IMR-90 (cell line): ENCODE measurements at regions not wholly inside any gene's neighbourhood (a gene's known extent, or its start where the extent isn't known, plus 50 kb on each side); places are given as distances from the start of the nearest gene placed in this dataset.

Experiments used
- ATAC-seq: fragments of 200-7000 bp; cut with Tn5 transposase; 2 replicates; pipeline ENCODE4 v1.9.1; 2020; ENCODE audit warnings: low read depth, mild to moderate bottlenecking, moderate library complexity
- BruUV-seq: library from RNA; stranded (reverse); fragments of 400-500 nt; replicated peaks from 2 replicates; lab custom pipeline; 2021; lab: Mats Ljungman, UMichigan
- CTCF ChIA-PET: fragments of 300-600 bp; formaldehyde crosslinking; extraction: SDS; loops from one replicate; lab custom pipeline; 2021; ENCODE audit warnings: antibody characterized with exemption; lab: Yijun Ruan, JAX
- POLR2A ChIA-PET: fragments of 300-600 bp; sonication (Branson Sonifier 250); formaldehyde crosslinking; loops from one replicate; lab custom pipeline; 2022; ENCODE audit warnings: antibody characterized with exemption; ENCODE audit not compliant: unreplicated experiment; lab: Charles Lee
- DNase-seq: peaks from one replicate; pipeline ENCODE4 v3.0.0; 2013
- H2AFZ ChIP-seq: replicated peaks from 2 replicates; pipeline ENCODE3; 2013; ENCODE audit warnings: low read length, mild to moderate bottlenecking; ENCODE audit not compliant: poor library complexity
- H2AK5ac ChIP-seq: 2 replicates; pipeline ENCODE4 v1.6.1; 2013; ENCODE audit warnings: low read depth, low read length, inconsistent platforms
- H2AK9ac ChIP-seq: replicated peaks from 2 replicates; pipeline ENCODE3; 2013; ENCODE audit warnings: mild to moderate bottlenecking, low read depth, low read length, moderate library complexity; ENCODE audit not compliant: poor library complexity
- H2BK120ac ChIP-seq: 2 replicates; pipeline ENCODE4 v1.6.1; 2013; ENCODE audit warnings: low read depth, low read length, inconsistent platforms
- H2BK15ac ChIP-seq: 3 replicates; pipeline ENCODE4 v1.6.1; 2013; ENCODE audit warnings: low read depth, low read length, inconsistent platforms
- H2BK20ac ChIP-seq: 2 replicates; pipeline ENCODE4 v1.6.1; 2013; ENCODE audit warnings: low read depth, mild to moderate bottlenecking, inconsistent platforms, low read length, moderate library complexity
- H2BK5ac ChIP-seq: 2 replicates; pipeline ENCODE4 v1.6.1; 2013; ENCODE audit warnings: mild to moderate bottlenecking, low read depth, low read length, inconsistent platforms; ENCODE audit not compliant: poor library complexity, severe bottlenecking
- H3K14ac ChIP-seq: replicated peaks from 2 replicates; pipeline ENCODE4 v1.6.1; 2013; ENCODE audit warnings: low read depth, low read length, inconsistent platforms
- H3K18ac ChIP-seq: 2 replicates; pipeline ENCODE4 v1.6.1; 2013; ENCODE audit warnings: low read depth, low read length, control low read depth
- H3K23ac ChIP-seq: 2 replicates; pipeline ENCODE4 v1.6.1; 2013; ENCODE audit warnings: low read depth, low read length, inconsistent platforms
- H3K27ac ChIP-seq: 2 replicates; pipeline ENCODE4 v1.5.1; 2013; ENCODE audit warnings: mild to moderate bottlenecking, control low read depth, low read length; ENCODE audit not compliant: insufficient read depth
- H3K27me3 ChIP-seq: 2 replicates; pipeline ENCODE4 v1.6.1; 2013; ENCODE audit warnings: low read length; ENCODE audit not compliant: control insufficient read depth, insufficient read depth
- H3K36me3 ChIP-seq: 2 replicates; pipeline ENCODE4 v1.6.1; 2013; ENCODE audit warnings: low read length, mixed read lengths; ENCODE audit not compliant: control insufficient read depth, insufficient read depth
- H3K4ac ChIP-seq: 2 replicates; pipeline ENCODE4 v1.6.1; 2013; ENCODE audit warnings: low read depth, low read length, inconsistent platforms
- H3K4me1 ChIP-seq: 2 replicates; pipeline ENCODE4 v1.6.1; 2013; ENCODE audit warnings: low read length, mixed read lengths; ENCODE audit not compliant: control insufficient read depth, insufficient read depth
- H3K4me2 ChIP-seq: 2 replicates; pipeline ENCODE4 v1.6.1; 2013; ENCODE audit warnings: low read depth, mild to moderate bottlenecking, control low read depth, low read length, moderate library complexity
- H3K4me3 ChIP-seq: 2 replicates; pipeline ENCODE4 v1.5.1; 2013; ENCODE audit warnings: low read depth, mild to moderate bottlenecking, control low read depth, low read length, moderate library complexity; ENCODE audit not compliant: insufficient read depth
- H3K56ac ChIP-seq: 2 replicates; pipeline ENCODE4 v1.6.1; 2013; ENCODE audit warnings: low read length, inconsistent platforms; ENCODE audit not compliant: insufficient read depth; ENCODE audit errors: extremely low read depth
- H3K79me1 ChIP-seq, 2 experiments: 2 replicates each; pipeline ENCODE4 v1.6.1; 2013; ENCODE audit warnings: low read length in 2 of 2, inconsistent platforms in 1 of 2, low read depth in 1 of 2
- H3K9ac ChIP-seq: 2 replicates; pipeline ENCODE4 v1.6.1; 2013; ENCODE audit warnings: low read depth, low read length, control low read depth
- H3K9me1 ChIP-seq: 2 replicates; pipeline ENCODE4 v1.6.1; 2013; ENCODE audit warnings: low read length, inconsistent platforms; ENCODE audit not compliant: insufficient read depth
- H3K9me3 ChIP-seq: 2 replicates; pipeline ENCODE4 v1.6.1; 2013; ENCODE audit warnings: low read length; ENCODE audit not compliant: control insufficient read depth, insufficient read depth
- H4K20me1 ChIP-seq: 2 replicates; pipeline ENCODE4 v1.6.1; 2013; ENCODE audit warnings: low read length, inconsistent platforms; ENCODE audit not compliant: insufficient read depth
- H4K5ac ChIP-seq: 2 replicates; pipeline ENCODE4 v1.6.1; 2013; ENCODE audit warnings: mild to moderate bottlenecking, low read depth, low read length, control low read depth
- H4K8ac ChIP-seq, 2 experiments: 2 replicates each; pipeline ENCODE4 v1.6.1; 2013; ENCODE audit warnings: low read depth in 2 of 2, low read length in 2 of 2, control low read depth in 1 of 2, inconsistent platforms in 1 of 2
- H4K91ac ChIP-seq: 2 replicates; pipeline ENCODE4 v1.6.1; 2013; ENCODE audit warnings: low read depth, low read length, inconsistent platforms; ENCODE audit not compliant: insufficient read depth
- BHLHE40 ChIP-seq: fragments of 150-350 bp; IDR thresholded peaks from 2 replicates; pipeline ENCODE4 v1.6.1; 2016; ENCODE audit warnings: mild to moderate bottlenecking, low read depth, low read length
- CEBPB ChIP-seq: IDR thresholded peaks from 2 replicates; pipeline ENCODE4 v1.6.1; 2012; ENCODE audit warnings: low read depth, low read length, improper control_type of control experiment
- CHD1 ChIP-seq: IDR thresholded peaks from 2 replicates; pipeline ENCODE4 v1.6.1; 2012; ENCODE audit warnings: low read depth, low read length, improper control_type of control experiment
- MAFK ChIP-seq: IDR thresholded peaks from 2 replicates; pipeline ENCODE4 v1.6.1; 2012; ENCODE audit warnings: low read depth, low read length, improper control_type of control experiment
- MXI1 ChIP-seq: IDR thresholded peaks from 2 replicates; pipeline ENCODE4 v1.6.1; 2012; ENCODE audit warnings: low read depth, mild to moderate bottlenecking, low read length, moderate library complexity, borderline replicate concordance
- NFE2L2 ChIP-seq: fragments of 150-350 bp; IDR thresholded peaks from 2 replicates; pipeline ENCODE4 v1.6.1; 2016; ENCODE audit warnings: low read depth, mild to moderate bottlenecking, low read length
- POLR2A ChIP-seq: IDR thresholded peaks from 2 replicates; pipeline ENCODE4 v1.6.1; 2012; ENCODE audit warnings: mild to moderate bottlenecking, low read depth, low read length
- RAD21 ChIP-seq: IDR thresholded peaks from 2 replicates; pipeline ENCODE4 v1.6.1; 2012; ENCODE audit warnings: low read length, improper control_type of control experiment
- RCOR1 ChIP-seq: IDR thresholded peaks from 2 replicates; pipeline ENCODE4 v1.6.1; 2012; ENCODE audit warnings: mild to moderate bottlenecking, low read length, improper control_type of control experiment; ENCODE audit not compliant: insufficient replicate concordance
- RFX5 ChIP-seq: IDR thresholded peaks from 2 replicates; pipeline ENCODE4 v1.8.0; 2012; ENCODE audit warnings: low read depth, mild to moderate bottlenecking, low read length, moderate library complexity
- SMC3 ChIP-seq: fragments of 150-350 bp; IDR thresholded peaks from 2 replicates; pipeline ENCODE4 v1.6.1; 2016; ENCODE audit warnings: low read depth, mild to moderate bottlenecking, antibody characterized with exemption, low read length, moderate library complexity
- WGBS, 2 experiments: methylation state at CpG; one replicate each; pipeline versions ENCODE4 v1.1.5 to v1.1.7; 2013; ENCODE audit warnings: missing lambda C conversion rate in 2 of 2; ENCODE audit not compliant: insufficient read length in 1 of 2; ENCODE audit errors: extremely low coverage in 2 of 2; 5-methylcytosine and 5-hydroxymethylcytosine counted together
- dilution Hi-C: fragments of 300-500 bp; cut with HindIII; formaldehyde crosslinking; loops from one replicate; pipeline ENCODE4 v1.14.3; 2018; ENCODE audit warnings: low sequenced_read_pairs; ENCODE audit not compliant: unreplicated experiment
- in situ Hi-C: fragments of 300-500 bp; cut with MboI; formaldehyde crosslinking; loops from 3 replicates; pipeline ENCODE4 v1.14.3; 2019; ENCODE audit warnings: low sequenced_read_pairs, inconsistent platforms, mixed read lengths
- intact Hi-C: fragments of 100-400 bp; cut with micrococcal nuclease; formaldehyde crosslinking; loops from 2 replicates; pipeline ENCODE4 v1.10.0; 2022
- TF ChIP-seq, protein P1 (sequence below): fragments of 150-350 bp; IDR thresholded peaks from 2 replicates; pipeline ENCODE4 v1.6.1; 2017; ENCODE audit warnings: mild to moderate bottlenecking, antibody characterized with exemption, low read length, low read depth
- TF ChIP-seq, protein P2 (sequence below): fragments of 150-350 bp; IDR thresholded peaks from 2 replicates; pipeline ENCODE4 v1.6.1; 2016; ENCODE audit warnings: low read depth, mild to moderate bottlenecking, low read length, moderate library complexity, borderline replicate concordance

DNA sequence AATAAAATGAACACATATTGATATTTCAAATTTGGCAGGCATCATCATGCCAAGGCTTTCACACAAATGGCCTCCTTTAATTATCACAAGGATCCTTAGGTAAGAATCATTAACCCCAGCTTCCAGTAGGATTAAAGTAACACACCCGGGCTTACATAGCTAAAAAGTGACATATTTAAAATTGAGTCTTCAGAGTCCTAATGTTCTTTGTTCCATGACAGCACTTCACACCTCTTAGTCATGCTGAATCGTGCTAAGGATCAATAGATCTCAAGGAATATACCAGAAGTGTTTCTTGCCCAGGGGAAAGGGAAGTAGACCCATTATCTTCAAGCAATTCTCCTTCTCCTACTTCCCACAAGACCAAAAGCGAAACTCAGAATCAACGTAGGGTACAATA lies 76.6 kb upstream of the SOX2 start:
- no peak overlapping the region for H2BK15ac ChIP-seq
- intact Hi-C loops (no loop called here), dilution Hi-C loops (no loop called here), in situ Hi-C loops (no loop called here)
- H3K27me3 ChIP-seq: no peaks in the 10 kb centered on the region
- no peak for ATAC-seq
- TF ChIP-seq BHLHE40 (no peak), RCOR1 (no peak), MAFK (no peak), CEBPB (no peak), MXI1 (no peak), RAD21 (no peak), POLR2A (no peak), CHD1 (no peak), SMC3 (no peak), RFX5 (no peak), NFE2L2 (no peak)
- TF ChIP-seq, protein P1, sequence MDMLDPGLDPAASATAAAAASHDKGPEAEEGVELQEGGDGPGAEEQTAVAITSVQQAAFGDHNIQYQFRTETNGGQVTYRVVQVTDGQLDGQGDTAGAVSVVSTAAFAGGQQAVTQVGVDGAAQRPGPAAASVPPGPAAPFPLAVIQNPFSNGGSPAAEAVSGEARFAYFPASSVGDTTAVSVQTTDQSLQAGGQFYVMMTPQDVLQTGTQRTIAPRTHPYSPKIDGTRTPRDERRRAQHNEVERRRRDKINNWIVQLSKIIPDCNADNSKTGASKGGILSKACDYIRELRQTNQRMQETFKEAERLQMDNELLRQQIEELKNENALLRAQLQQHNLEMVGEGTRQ: no peak
- TF ChIP-seq, protein P2, sequence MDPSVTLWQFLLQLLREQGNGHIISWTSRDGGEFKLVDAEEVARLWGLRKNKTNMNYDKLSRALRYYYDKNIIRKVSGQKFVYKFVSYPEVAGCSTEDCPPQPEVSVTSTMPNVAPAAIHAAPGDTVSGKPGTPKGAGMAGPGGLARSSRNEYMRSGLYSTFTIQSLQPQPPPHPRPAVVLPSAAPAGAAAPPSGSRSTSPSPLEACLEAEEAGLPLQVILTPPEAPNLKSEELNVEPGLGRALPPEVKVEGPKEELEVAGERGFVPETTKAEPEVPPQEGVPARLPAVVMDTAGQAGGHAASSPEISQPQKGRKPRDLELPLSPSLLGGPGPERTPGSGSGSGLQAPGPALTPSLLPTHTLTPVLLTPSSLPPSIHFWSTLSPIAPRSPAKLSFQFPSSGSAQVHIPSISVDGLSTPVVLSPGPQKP: no peak
- no peak overlapping the region for H3K14ac ChIP-seq
- H4K8ac ChIP-seq: no peak overlapping the region
- no peak for DNase-seq
- ChIA-PET CTCF (interaction anchor here (0.7 kb wide), 1 partner anchor 1054 kb away, joined by 3 read pairs; no protein-coding TSS in a partner anchor), POLR2A (no interaction called here)
- H2AFZ ChIP-seq: no peak overlapping the region
- no peak overlapping the region for H3K27ac ChIP-seq
- no peak overlapping the region for H3K9ac ChIP-seq
- H4K91ac ChIP-seq: no peak overlapping the region
- no peaks in the 10 kb centered on the region for H3K79me1 ChIP-seq
- no peak overlapping the region for H3K4ac ChIP-seq
- no peak overlapping the region for H2BK120ac ChIP-seq
- WGBS, 2 experiments: no CpG with 5 or more reads among the region's 4 CpGs
- H2AK9ac ChIP-seq: no peak overlapping the region
- no peak overlapping the region for H2BK20ac ChIP-seq
- no peak overlapping the region for H3K23ac ChIP-seq
- no peak overlapping the region for H3K4me2 ChIP-seq
- H3K56ac ChIP-seq: no peak overlapping the region
- no peaks in the 10 kb centered on the region for H4K20me1 ChIP-seq
- no peak overlapping the region for H4K5ac ChIP-seq
- peaks cover 2% of the 10 kb centered on the region; the same call in 1 of the 2 replicates for H3K9me3 ChIP-seq
- BruUV-seq: no TSS peak
- H3K4me3 ChIP-seq: no peak overlapping the region
- no peak overlapping the region for H3K18ac ChIP-seq
- H3K9me1 ChIP-seq: no peaks in the 10 kb centered on the region
- no peaks in the 10 kb centered on the region for H3K4me1 ChIP-seq
- no peak overlapping the region for H2AK5ac ChIP-seq
- H3K36me3 ChIP-seq: no peaks in the 10 kb centered on the region
- no peak overlapping the region for H2BK5ac ChIP-seq
